HG03066 (cell line): ENCODE measurements at regions not wholly inside any gene's neighbourhood (a gene's known extent, or its start where the extent isn't known, plus 50 kb on each side); places are given as distances from the start of the nearest gene placed in this dataset.
"Not testable (repeated sequence)": the region's sequence is repeated elsewhere in the genome, so short reads cannot be mapped to it uniquely, and the experiment has no call there.

Source experiments
- ATAC-seq: cut with Tn5 transposase; IDR thresholded peaks from one replicate; pipeline ENCODE4 v1.9.1; 2021; ENCODE audit warnings: low read depth; ENCODE audit not compliant: unreplicated experiment

GRCh38 chr2:187079901-187080300 lies 230.9 kb upstream of the ZSWIM2 start:
- no peak for ATAC-seq

GRCh38 chr2:187078297-187078696 lies 229.3 kb upstream of the ZSWIM2 start:
- no peak for ATAC-seq

- ATAC-seq = no peak
Observed at GRCh38 chr2:187075671-187076070, 226.7 kb upstream of the ZSWIM2 start.

GRCh38 chr2:187075199-187075635 lies 226.2 kb upstream of the ZSWIM2 start:
- no peak for ATAC-seq

GRCh38 chr2:187058198-187058597 lies 209.2 kb upstream of the ZSWIM2 start:
- no peak for ATAC-seq

GRCh38 chr2:187057466-187057865 lies 208.5 kb upstream of the ZSWIM2 start:
- no peak for ATAC-seq

- no peak for ATAC-seq
Observed at GRCh38 chr2:187056416-187057334, 207.7 kb upstream of the ZSWIM2 start.

GRCh38 chr2:187055463-187055862 lies 206.5 kb upstream of the ZSWIM2 start:
- no peak for ATAC-seq

- ATAC-seq = no peak
Observed at GRCh38 chr2:187054501-187055319, 205.7 kb upstream of the ZSWIM2 start.

GRCh38 chr2:187051350-187051749 lies 202.4 kb upstream of the ZSWIM2 start:
- ATAC-seq = peak; percentile 88

- ATAC-seq = no peak
Observed at GRCh38 chr2:187050409-187050998, 201.5 kb upstream of the ZSWIM2 start.

- no peak for ATAC-seq
Observed at GRCh38 chr2:187037310-187037709, 188.3 kb upstream of the ZSWIM2 start.

GRCh38 chr2:187034434-187034833 lies 185.5 kb upstream of the ZSWIM2 start:
- no peak for ATAC-seq

GRCh38 chr2:187024739-187025138 lies 175.8 kb upstream of the ZSWIM2 start:
- no peak for ATAC-seq

GRCh38 chr2:187023996-187024395 lies 175.0 kb upstream of the ZSWIM2 start:
- not testable (repeated sequence) for ATAC-seq

- no peak for ATAC-seq
Observed at GRCh38 chr2:187017438-187017837, 168.5 kb upstream of the ZSWIM2 start.

- ATAC-seq = no peak
Observed at GRCh38 chr2:187013058-187013457, 164.1 kb upstream of the ZSWIM2 start.

- no peak for ATAC-seq
Observed at GRCh38 chr2:187011206-187011832, 162.3 kb upstream of the ZSWIM2 start.

GRCh38 chr2:187009483-187010239 lies 160.7 kb upstream of the ZSWIM2 start:
- no peak for ATAC-seq

GRCh38 chr2:187008111-187008510 lies 159.1 kb upstream of the ZSWIM2 start:
- ATAC-seq = no peak
